C4-2B (cell line): ENCODE measurements at regions not wholly inside any gene's neighbourhood (a gene's known extent, or its start where the extent isn't known, plus 50 kb on each side); places are given as distances from the start of the nearest gene placed in this dataset.

ENCODE experiments used
- CTCF ChIP-seq: fragments of 450-650 bp; conservative IDR thresholded peaks from 2 replicates; pipeline ENCODE4 v1.5.1; 2017; ENCODE audit warnings: mild to moderate bottlenecking
- ZFX ChIP-seq: fragments of 450-650 bp; IDR thresholded peaks from 2 replicates; pipeline ENCODE4 v1.6.1; 2017

GRCh38 chr14:83873669-83874068 is 1656.3 kb upstream of the FLRT2 start:
- TF ChIP-seq ZFX (no peak), CTCF (no peak)
